Keratinocyte (primary cell): ENCODE measurements at regions not wholly inside any gene's neighbourhood (a gene's known extent, or its start where the extent isn't known, plus 50 kb on each side); places are given as distances from the start of the nearest gene placed in this dataset.

Source experiments
- DNase-seq: peaks from one replicate; pipeline ENCODE4 v3.0.0-alpha.2; 2011; ENCODE audit warnings: low read depth, missing footprints, low spot score
- FAIRE-seq: peaks from 2 replicates; lab custom pipeline; 2011; peaks lifted over from hg19 to GRCh38; lab: Jason Lieb, UNC
- H2AFZ ChIP-seq: 2 replicates; pipeline ENCODE4 v1.6.0; 2012; ENCODE audit warnings: low read length, control low read depth, inconsistent platforms; ENCODE audit not compliant: control insufficient read depth
- H3K27ac ChIP-seq: 2 replicates; pipeline ENCODE4 v1.5.1; 2011; ENCODE audit warnings: low read length; ENCODE audit not compliant: control insufficient read depth, insufficient read depth
- H3K27me3 ChIP-seq: 3 replicates; pipeline ENCODE4 v1.6.0; 2011; ENCODE audit warnings: low read length; ENCODE audit not compliant: control insufficient read depth, insufficient read depth; ENCODE audit errors: extremely low read depth
- H3K36me3 ChIP-seq, 2 experiments: 2 replicates in 1 of 2; 3 replicates in 1 of 2; pipeline ENCODE4 v1.5.1; 2011; ENCODE audit warnings: low read length in 2 of 2, mild to moderate bottlenecking in 1 of 2; ENCODE audit not compliant: control insufficient read depth in 2 of 2, insufficient read depth in 2 of 2; ENCODE audit errors: extremely low read depth in 1 of 2
- H3K4me1 ChIP-seq: 3 replicates; pipeline ENCODE4 v1.5.1; 2011; ENCODE audit warnings: low read length; ENCODE audit not compliant: control insufficient read depth, insufficient read depth; ENCODE audit errors: extremely low read depth
- H3K4me2 ChIP-seq: 3 replicates; pipeline ENCODE4 v1.6.0; 2011; ENCODE audit warnings: low read depth, low read length; ENCODE audit not compliant: control insufficient read depth, insufficient read depth; ENCODE audit errors: extremely low read depth
- H3K4me3 ChIP-seq, 3 experiments: fragments of 200-600 bp in 1 of 3; sonication (generic) in 1 of 3; 2 replicates in 2 of 3; 3 replicates in 1 of 3; pipeline ENCODE4 v1.5.1; 2011 to 2016; ENCODE audit warnings: low read length in 3 of 3, mild to moderate bottlenecking in 3 of 3, control low read depth in 2 of 3, inconsistent platforms in 1 of 3, low read depth in 1 of 3, mixed read lengths in 1 of 3, mixed run types in 1 of 3, moderate library complexity in 1 of 3; ENCODE audit not compliant: control insufficient read depth in 2 of 3, insufficient read depth in 2 of 3; ENCODE audit errors: extremely low read depth in 1 of 3
- H3K79me2 ChIP-seq: 2 replicates; pipeline ENCODE4 v1.6.0; 2012; ENCODE audit warnings: low read length; ENCODE audit not compliant: control insufficient read depth, insufficient read depth
- H3K9ac ChIP-seq: 3 replicates; pipeline ENCODE4 v1.6.0; 2011; ENCODE audit warnings: low read length; ENCODE audit not compliant: control insufficient read depth, insufficient read depth; ENCODE audit errors: extremely low read depth
- H3K9me1 ChIP-seq: 3 replicates; pipeline ENCODE4 v1.6.0; 2011; ENCODE audit warnings: low read length; ENCODE audit not compliant: control insufficient read depth, insufficient read depth; ENCODE audit errors: extremely low read depth
- H3K9me3 ChIP-seq: 2 replicates; pipeline ENCODE4 v1.5.1; 2012; ENCODE audit warnings: low read depth, low read length; ENCODE audit not compliant: control insufficient read depth
- H4K20me1 ChIP-seq: 3 replicates; pipeline ENCODE4 v1.6.0; 2011; ENCODE audit warnings: low read length; ENCODE audit not compliant: control insufficient read depth, insufficient read depth; ENCODE audit errors: extremely low read depth
- CTCF ChIP-seq, 3 experiments: IDR thresholded peaks in 1 of 3; conservative IDR thresholded peaks in 1 of 3; optimal IDR thresholded peaks in 1 of 3; 2 replicates in 2 of 3; 3 replicates in 1 of 3; pipeline versions ENCODE3 to v1.5.1; 2011; ENCODE audit warnings: low read length in 3 of 3, mild to moderate bottlenecking in 3 of 3, moderate library complexity in 2 of 3, control low read depth in 1 of 3, inconsistent platforms in 1 of 3; ENCODE audit not compliant: insufficient read depth in 2 of 3; ENCODE audit errors: extremely low read depth in 1 of 3
- EZH2 ChIP-seq: IDR thresholded peaks from one replicate; pipeline ENCODE4 v1.6.1; 2012; ENCODE audit warnings: inconsistent platforms, mild to moderate bottlenecking, low read length, moderate library complexity
- dilution Hi-C: fragments of 300-500 bp; cut with MboI; formaldehyde crosslinking; loops from one replicate; pipeline ENCODE4 v1.7.0; 2020; ENCODE audit warnings: low sequenced_read_pairs; ENCODE audit not compliant: extremely low pct_ligation_motif_present

DNA sequence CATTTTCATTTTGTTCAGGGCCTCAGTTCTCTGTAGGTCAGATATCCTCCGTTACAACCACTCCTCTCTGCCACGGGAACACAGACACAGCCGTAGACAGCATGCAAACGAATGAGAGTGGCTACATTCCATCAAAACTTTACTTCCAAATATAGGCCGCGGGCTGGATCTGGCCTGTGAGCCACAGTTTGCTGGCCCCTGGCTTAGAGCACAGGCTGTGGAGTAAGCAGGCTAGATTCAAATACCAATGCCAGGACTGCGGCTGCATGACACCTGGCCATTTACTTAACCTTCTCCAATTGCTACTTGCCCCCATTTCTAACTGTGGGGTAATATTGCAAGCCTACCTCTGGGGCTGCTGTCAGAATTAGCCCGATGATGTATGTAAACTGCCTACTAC, 325.8 kb upstream of the POU3F3 start:
- DNase-seq (no peak), FAIRE-seq (no peak)
- H3K4me2 ChIP-seq = no peak overlapping the region
- no peaks in the 10 kb centered on the region for H3K36me3 ChIP-seq
- H3K9ac ChIP-seq = no peak overlapping the region
- dilution Hi-C loops = loop anchor here (25.0 kb wide), 1 partner anchor 91 kb away; no protein-coding TSS in a partner anchor
- H3K9me1 ChIP-seq = no peaks in the 10 kb centered on the region
- no peaks in the 10 kb centered on the region for H3K79me2 ChIP-seq
- no peaks in the 10 kb centered on the region for H3K27me3 ChIP-seq
- H3K4me1 ChIP-seq = no peaks in the 10 kb centered on the region
- no peak overlapping the region for H3K4me3 ChIP-seq
- H4K20me1 ChIP-seq = no peaks in the 10 kb centered on the region
- H2AFZ ChIP-seq = no peak overlapping the region
- no peak overlapping the region for H3K27ac ChIP-seq
- no peak for TF ChIP-seq CTCF (optimal IDR thresholded peaks at IDR 0.05 in 1 of 3, IDR thresholded peaks at IDR 0.05 in 1 of 3, conservative IDR thresholded peaks at IDR 0.05 in 1 of 3; ENCODE audit: extremely low read depth in 1 of 3, insufficient read depth in 2 of 3, low read length in 3 of 3)
- no peak for TF ChIP-seq EZH2
- no peaks in the 10 kb centered on the region for H3K9me3 ChIP-seq

- DNase-seq (no peak), FAIRE-seq (no peak)
- Histone ChIP-seq H3K9me1 (no peaks in the 10 kb centered on the region), H3K4me1 (no peaks in the 10 kb centered on the region), H3K9ac (no peak overlapping the region), H4K20me1 (no peaks in the 10 kb centered on the region), H3K27me3 (no peaks in the 10 kb centered on the region), H3K4me3 (no peak overlapping the region), H3K79me2 (no peaks in the 10 kb centered on the region), H3K9me3 (no peaks in the 10 kb centered on the region), H3K4me2 (no peak overlapping the region), H3K36me3 (no peaks in the 10 kb centered on the region), H2AFZ (no peak overlapping the region), H3K27ac (no peak overlapping the region)
- dilution Hi-C loops = loop anchor here (25.0 kb wide), 1 partner anchor 94 kb away; no protein-coding TSS in a partner anchor
- TF ChIP-seq EZH2 (no peak), CTCF (optimal IDR thresholded peaks at IDR 0.05 in 1 of 3, IDR thresholded peaks at IDR 0.05 in 1 of 3, conservative IDR thresholded peaks at IDR 0.05 in 1 of 3; ENCODE audit: extremely low read depth in 1 of 3, insufficient read depth in 2 of 3, low read length in 3 of 3) (no peak)
These were observed 322.8 kb upstream of the POU3F3 start for GRCh38 chr2:104531122-104531521.
